ENCODE measurements at regions not wholly inside any gene's neighbourhood (a gene's known extent, or its start where the extent isn't known, plus 50 kb on each side); places are given as distances from the start of the nearest gene placed in this dataset.
"Not testable (repeated sequence)": the region's sequence is repeated elsewhere in the genome, so short reads cannot be mapped to it uniquely, and the experiment has no call there.

DNA sequence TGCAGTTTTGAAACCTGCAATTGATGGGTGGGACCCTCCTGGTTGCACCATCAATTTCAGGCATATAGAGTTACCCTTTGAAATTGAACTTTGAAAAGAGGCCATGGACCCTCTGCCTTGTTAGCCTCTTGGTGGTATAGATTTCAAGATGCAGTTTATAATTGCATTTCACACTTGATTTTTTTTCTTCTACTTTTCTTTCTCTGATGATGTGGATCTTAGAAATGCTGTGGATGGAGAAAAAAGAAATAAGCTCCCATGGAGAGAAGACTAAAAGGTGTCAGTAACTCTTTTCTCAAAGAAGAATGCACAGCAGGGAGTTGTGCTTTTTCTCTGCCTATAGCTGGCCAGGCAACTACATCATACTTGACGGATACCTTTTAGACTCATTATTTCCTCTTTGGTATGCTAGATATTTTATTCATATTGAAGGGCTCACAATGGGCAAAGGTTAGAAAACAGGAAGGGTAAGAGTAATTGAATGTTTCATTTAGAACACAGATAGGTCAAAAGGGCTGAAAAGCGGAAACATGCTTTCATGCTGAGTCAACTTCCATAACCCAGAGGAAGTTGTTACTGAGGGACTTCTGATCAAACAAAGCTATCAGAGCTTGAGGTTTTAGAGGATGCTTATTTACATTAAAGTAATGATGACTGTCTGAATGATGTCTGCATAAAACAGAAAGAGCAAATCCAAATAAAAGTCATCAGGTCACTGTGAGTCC lies 773.2 kb upstream of the LRRN3 start:
- no peaks in the 10 kb centered on the region for H3K27me3 ChIP-seq
- H3K27ac ChIP-seq, result no peak overlapping the region
- intact Hi-C loops (cut with DNase I; ENCODE audit: low total_unique reads) (no loop called here), in situ Hi-C loops (cut with MboI; ENCODE audit: low sequenced_read_pairs in 4 of 4) (no loop called here)
- ATAC-seq (no peak), DNase-seq (no peak)
- H3K9me3 ChIP-seq, result no peaks in the 10 kb centered on the region
- H3K36me3 ChIP-seq, result no peaks in the 10 kb centered on the region
- H3K4me3 ChIP-seq, result no peak overlapping the region
- H3K4me1 ChIP-seq, result no peaks in the 10 kb centered on the region
- no peak for TF ChIP-seq POLR2A (IDR thresholded peaks at IDR 0.05)
- TF ChIP-seq, protein P1, sequence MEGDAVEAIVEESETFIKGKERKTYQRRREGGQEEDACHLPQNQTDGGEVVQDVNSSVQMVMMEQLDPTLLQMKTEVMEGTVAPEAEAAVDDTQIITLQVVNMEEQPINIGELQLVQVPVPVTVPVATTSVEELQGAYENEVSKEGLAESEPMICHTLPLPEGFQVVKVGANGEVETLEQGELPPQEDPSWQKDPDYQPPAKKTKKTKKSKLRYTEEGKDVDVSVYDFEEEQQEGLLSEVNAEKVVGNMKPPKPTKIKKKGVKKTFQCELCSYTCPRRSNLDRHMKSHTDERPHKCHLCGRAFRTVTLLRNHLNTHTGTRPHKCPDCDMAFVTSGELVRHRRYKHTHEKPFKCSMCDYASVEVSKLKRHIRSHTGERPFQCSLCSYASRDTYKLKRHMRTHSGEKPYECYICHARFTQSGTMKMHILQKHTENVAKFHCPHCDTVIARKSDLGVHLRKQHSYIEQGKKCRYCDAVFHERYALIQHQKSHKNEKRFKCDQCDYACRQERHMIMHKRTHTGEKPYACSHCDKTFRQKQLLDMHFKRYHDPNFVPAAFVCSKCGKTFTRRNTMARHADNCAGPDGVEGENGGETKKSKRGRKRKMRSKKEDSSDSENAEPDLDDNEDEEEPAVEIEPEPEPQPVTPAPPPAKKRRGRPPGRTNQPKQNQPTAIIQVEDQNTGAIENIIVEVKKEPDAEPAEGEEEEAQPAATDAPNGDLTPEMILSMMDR (IDR thresholded peaks at IDR 0.05 in 4 of 5, conservative IDR thresholded peaks at IDR 0.05 in 1 of 5), result no peak

DNA sequence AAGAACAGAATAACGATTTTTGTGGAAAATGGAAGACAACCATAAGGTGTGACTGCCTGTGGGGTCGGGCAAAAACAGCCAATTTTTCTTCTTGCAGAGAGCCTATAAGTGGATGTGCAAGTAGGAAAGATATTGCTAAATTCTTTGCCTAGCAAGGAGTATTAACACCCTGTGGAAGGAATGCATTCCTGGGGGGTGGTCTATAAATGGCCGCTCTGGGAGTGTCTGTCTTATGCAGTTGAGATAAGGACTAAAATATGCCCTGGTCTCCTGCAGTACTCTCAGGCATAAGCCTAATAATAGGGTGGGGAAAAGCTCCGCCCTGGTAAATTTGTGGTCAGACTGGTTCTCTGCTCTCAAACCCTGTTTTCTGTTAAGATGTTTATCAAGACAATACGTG lies 770.6 kb upstream of the LRRN3 start:
- H3K27ac ChIP-seq; in situ Hi-C loops (cut with MboI; ENCODE audit: low sequenced_read_pairs in 4 of 4): not testable (repeated sequence)

DNA sequence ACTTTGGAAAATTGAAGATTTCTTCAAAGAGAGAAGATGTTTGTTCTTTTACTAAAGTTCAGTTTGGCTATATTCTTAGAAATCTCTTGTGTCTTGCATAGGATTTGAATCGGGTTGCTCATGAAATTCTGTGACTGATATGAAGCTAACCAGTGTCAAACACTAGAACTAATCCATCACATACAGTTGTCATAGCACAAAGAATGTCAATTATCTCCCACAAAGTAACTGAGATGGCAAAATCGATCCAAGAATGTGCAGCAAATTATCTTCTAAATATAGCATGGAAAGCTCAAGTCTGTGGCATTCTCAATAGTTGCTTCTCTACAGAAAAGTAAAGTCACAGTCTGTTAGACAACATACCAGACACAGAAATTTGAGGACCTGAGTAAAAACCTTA lies 768.1 kb upstream of the LRRN3 start:
- H3K9me3 ChIP-seq, result no peaks in the 10 kb centered on the region
- H3K36me3 ChIP-seq, result no peaks in the 10 kb centered on the region
- no peak overlapping the region for H3K27ac ChIP-seq
- TF ChIP-seq, protein P1 (IDR thresholded peaks at IDR 0.05 in 4 of 5, conservative IDR thresholded peaks at IDR 0.05 in 1 of 5), result no peak
- no peak for TF ChIP-seq POLR2A (IDR thresholded peaks at IDR 0.05)
- in situ Hi-C loops (cut with MboI; ENCODE audit: low sequenced_read_pairs in 4 of 4) (no loop called here), intact Hi-C loops (cut with DNase I; ENCODE audit: low total_unique reads) (no loop called here)
- no peak for ATAC-seq
- no peaks in the 10 kb centered on the region for H3K4me1 ChIP-seq
- H3K27me3 ChIP-seq, result no peaks in the 10 kb centered on the region
- DNase-seq, result no peak
- H3K4me3 ChIP-seq, result no peak overlapping the region

More for the DNA sequence above, 770.6 kb upstream of the LRRN3 start:
- H3K9me3 ChIP-seq; H3K36me3 ChIP-seq; intact Hi-C loops (cut with DNase I; ENCODE audit: low total_unique reads); H3K27me3 ChIP-seq; DNase-seq; ATAC-seq; H3K4me3 ChIP-seq; H3K4me1 ChIP-seq: not testable (repeated sequence)

DNA sequence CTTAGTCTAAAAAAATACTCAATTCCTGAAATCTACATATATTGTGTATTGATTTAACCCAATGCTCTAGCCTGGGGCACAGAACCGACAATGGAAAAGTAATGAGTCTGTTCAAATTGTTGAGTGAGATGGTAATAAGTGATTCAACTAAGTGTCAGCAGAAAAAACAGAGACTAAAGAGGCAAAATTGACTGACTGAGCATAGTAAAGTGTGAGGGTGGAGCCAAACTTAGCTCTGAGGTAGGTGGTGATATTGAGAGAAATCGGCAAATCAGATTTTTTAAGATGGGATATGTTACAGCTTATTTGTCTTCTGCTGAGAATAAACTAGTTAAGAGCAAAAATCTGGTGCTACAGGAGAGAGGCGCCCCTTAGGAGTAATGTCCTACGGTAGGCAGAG lies 764.0 kb upstream of the LRRN3 start:
- Histone ChIP-seq H3K4me3 (no peak overlapping the region), H3K27ac (no peak overlapping the region), H3K9me3 (no peaks in the 10 kb centered on the region), H3K27me3 (no peaks in the 10 kb centered on the region), H3K4me1 (no peaks in the 10 kb centered on the region), H3K36me3 (no peaks in the 10 kb centered on the region)
- ATAC-seq (no peak), DNase-seq (no peak)
- intact Hi-C loops (cut with DNase I; ENCODE audit: low total_unique reads) (no loop called here), in situ Hi-C loops (cut with MboI; ENCODE audit: low sequenced_read_pairs in 4 of 4) (no loop called here)
- no peak for TF ChIP-seq POLR2A (IDR thresholded peaks at IDR 0.05)
- TF ChIP-seq, protein P1 (IDR thresholded peaks at IDR 0.05 in 4 of 5, conservative IDR thresholded peaks at IDR 0.05 in 1 of 5), result no peak

DNA sequence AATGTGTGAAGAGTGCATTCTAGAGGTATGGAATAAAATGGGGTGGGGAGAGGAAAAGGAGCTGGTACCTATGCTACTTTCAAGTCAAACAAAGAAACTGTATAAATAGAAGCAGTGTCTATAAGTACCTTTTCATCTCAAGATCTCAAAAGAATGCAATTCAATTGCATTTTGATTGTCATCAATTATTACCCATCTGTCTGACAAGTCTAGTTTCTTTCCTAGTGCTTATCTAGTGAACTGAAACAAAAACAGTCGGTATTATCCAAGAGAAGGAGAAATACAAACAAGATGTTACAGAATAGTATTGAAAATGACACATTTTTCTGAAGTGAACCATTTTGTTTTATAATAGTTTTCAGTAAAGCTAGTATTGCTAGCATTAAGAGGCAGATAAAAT lies 754.5 kb upstream of the LRRN3 start:
- ATAC-seq (no peak), DNase-seq (no peak)
- Histone ChIP-seq H3K27ac (no peak overlapping the region), H3K4me1 (no peaks in the 10 kb centered on the region), H3K36me3 (no peaks in the 10 kb centered on the region), H3K9me3 (no peaks in the 10 kb centered on the region), H3K27me3 (no peaks in the 10 kb centered on the region), H3K4me3 (no peak overlapping the region)
- intact Hi-C loops (cut with DNase I; ENCODE audit: low total_unique reads), result no loop called here
- in situ Hi-C loops (cut with MboI; ENCODE audit: low sequenced_read_pairs in 4 of 4), result no loop called here
- no peak for TF ChIP-seq POLR2A (IDR thresholded peaks at IDR 0.05)
- TF ChIP-seq, protein P1 (IDR thresholded peaks at IDR 0.05 in 4 of 5, conservative IDR thresholded peaks at IDR 0.05 in 1 of 5), result no peak
